ENCODE measurements at regions not wholly inside any gene's neighbourhood (a gene's known extent, or its start where the extent isn't known, plus 50 kb on each side); places are given as distances from the start of the nearest gene placed in this dataset.

DNA sequence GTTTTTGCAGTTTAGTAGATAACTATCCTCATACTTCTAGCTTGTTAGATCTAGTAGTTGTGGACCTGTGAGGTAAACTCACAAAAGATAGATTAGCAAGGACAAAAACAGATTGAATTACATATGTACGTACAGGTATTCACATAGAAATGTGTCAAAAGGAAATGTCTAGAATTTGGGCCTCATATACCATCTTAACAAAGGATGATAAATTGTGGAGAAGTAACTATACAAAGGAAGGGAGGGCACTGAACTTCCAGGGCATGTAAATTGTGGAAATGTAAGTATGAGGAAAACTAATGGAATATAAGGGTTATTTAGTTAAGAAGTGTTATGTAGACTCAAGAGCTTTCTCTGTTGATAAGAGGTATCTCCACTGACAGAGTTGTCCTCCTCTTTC, 477.3 kb downstream of the KCNJ2 start:
- Mint-ChIP-seq H3K4me3 (no peak overlapping the region), H3K36me3 (ENCODE audit: insufficient read depth) (no peaks in the 10 kb centered on the region), H3K27ac (ENCODE audit: low read depth) (no peak overlapping the region), H3K27me3 (no peaks in the 10 kb centered on the region), H3K4me1 (no peaks in the 10 kb centered on the region), H3K9me3 (peaks cover 5% of the 10 kb centered on the region)
- ATAC-seq (replicated peaks; ENCODE audit: extremely low read depth, poor library complexity, severe bottlenecking) (no peak), DNase-seq (ENCODE audit: low spot score in 2 of 2) (no peak)

DNA sequence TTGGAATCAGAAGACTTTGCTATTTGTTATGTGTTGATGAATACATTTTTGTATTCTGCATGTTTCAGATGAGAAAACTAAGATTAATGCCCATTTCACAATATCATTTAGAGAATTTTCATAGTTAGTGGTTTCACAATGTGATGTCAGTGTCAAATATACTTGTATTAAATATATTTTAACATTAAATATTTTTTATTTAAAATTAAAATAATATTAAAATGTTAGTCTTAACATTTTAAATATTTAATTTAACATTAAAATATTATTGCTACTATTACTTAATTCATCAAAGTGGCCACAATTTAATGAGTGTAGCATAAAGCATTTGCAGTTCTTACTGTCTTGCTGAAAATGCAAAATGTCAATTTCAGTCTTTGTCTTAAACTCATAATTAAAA, 478.8 kb downstream of the KCNJ2 start:
- H3K27ac Mint-ChIP-seq (ENCODE audit: low read depth) = no peak overlapping the region
- no peak for ATAC-seq (replicated peaks; ENCODE audit: extremely low read depth, poor library complexity, severe bottlenecking)
- DNase-seq (ENCODE audit: low spot score in 2 of 2) = no peak
- no peak overlapping the region for H3K4me3 Mint-ChIP-seq
- H3K4me1 Mint-ChIP-seq = no peaks in the 10 kb centered on the region
- H3K27me3 Mint-ChIP-seq = no peaks in the 10 kb centered on the region
- H3K9me3 Mint-ChIP-seq = peaks cover 5% of the 10 kb centered on the region
- H3K36me3 Mint-ChIP-seq (ENCODE audit: insufficient read depth) = no peaks in the 10 kb centered on the region

DNA sequence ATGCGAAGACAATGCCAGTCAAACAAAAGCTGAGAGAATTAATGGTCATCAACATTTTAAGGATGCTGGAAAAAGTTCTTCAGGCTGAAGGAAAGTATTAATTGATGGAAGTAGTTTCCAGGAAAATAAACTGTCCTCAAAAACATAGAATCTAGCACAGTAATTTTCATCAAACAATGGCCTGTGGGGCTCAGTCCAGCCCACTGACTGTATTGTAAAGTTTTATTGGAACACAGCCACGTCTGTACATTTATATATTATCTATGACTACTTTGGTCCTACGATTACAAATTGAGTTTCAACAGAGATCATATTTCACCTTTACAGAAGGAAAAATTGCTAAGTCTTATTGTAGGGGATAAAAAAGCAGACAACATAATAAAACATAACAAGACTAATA, 484.5 kb downstream of the KCNJ2 start:
- Mint-ChIP-seq H3K27ac (ENCODE audit: low read depth) (no peak overlapping the region), H3K4me3 (no peak overlapping the region), H3K9me3 (peaks cover 5% of the 10 kb centered on the region), H3K27me3 (no peaks in the 10 kb centered on the region), H3K4me1 (no peaks in the 10 kb centered on the region), H3K36me3 (ENCODE audit: insufficient read depth) (no peaks in the 10 kb centered on the region)
- DNase-seq (ENCODE audit: low spot score in 2 of 2) (no peak), ATAC-seq (replicated peaks; ENCODE audit: extremely low read depth, poor library complexity, severe bottlenecking) (no peak)

DNA sequence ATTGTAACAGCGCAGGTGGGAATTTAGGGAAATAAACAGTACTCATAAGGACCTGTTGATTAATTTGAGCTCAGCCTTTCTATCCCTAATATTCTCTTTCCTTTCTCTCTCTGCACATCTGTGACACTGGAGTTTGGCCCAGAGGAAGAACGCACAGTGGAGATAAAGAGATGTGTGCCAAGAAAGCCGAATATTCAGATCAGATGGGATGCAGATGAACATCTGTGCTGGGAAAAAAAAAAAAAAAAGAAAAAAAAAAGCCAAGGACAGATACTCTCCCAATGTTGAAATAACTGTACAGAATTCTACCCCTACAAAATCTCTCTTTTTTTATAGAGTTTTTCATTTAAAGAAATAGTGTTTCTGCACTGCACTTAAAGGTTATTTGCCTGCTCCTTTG, 485.4 kb downstream of the KCNJ2 start:
- ATAC-seq (replicated peaks; ENCODE audit: extremely low read depth, poor library complexity, severe bottlenecking) (no peak), DNase-seq (ENCODE audit: low spot score in 2 of 2) (no peak)
- no peaks in the 10 kb centered on the region for H3K27me3 Mint-ChIP-seq
- H3K9me3 Mint-ChIP-seq = peaks cover 5% of the 10 kb centered on the region
- H3K36me3 Mint-ChIP-seq (ENCODE audit: insufficient read depth) = no peaks in the 10 kb centered on the region
- H3K4me1 Mint-ChIP-seq = no peaks in the 10 kb centered on the region
- no peak overlapping the region for H3K4me3 Mint-ChIP-seq
- no peak overlapping the region for H3K27ac Mint-ChIP-seq (ENCODE audit: low read depth)

DNA sequence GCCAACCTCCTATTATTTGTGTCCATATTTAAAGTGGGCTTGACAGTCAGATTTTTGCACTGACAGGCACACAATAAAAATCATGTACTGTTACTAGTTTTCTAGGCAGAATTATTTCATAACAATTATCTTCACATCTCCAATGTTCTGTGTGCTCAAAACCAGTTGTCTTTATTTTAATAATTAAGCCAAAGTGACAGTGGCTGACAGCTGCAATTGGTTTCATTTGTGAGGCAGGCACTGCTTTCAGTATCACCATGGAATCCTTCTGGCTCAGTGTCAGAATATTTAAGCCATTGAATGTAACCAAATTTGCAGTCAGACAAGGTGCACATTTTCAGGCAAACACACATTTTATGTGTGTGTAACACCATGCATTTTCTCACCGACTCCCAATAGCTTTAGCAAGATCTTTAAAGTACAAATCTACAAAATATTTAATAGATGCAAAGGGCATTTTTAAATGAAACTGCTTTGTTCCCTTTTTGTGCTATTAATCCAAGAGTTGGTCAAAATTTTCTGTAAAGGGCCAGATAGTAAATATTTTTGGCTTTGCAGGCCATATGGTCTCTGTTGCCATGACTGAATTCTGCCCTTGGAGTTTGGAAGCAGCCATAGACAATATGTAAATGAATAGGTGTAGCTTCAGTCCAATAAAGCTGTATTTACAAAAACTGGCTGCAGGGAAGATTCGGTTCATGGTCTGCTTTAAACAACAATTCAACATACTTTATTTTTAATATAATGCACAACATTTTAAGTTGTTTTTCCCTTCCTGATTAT, 486.0 kb downstream of the KCNJ2 start:
- no peaks in the 10 kb centered on the region for H3K4me1 Mint-ChIP-seq
- no peak overlapping the region for H3K27ac Mint-ChIP-seq (ENCODE audit: low read depth)
- H3K27me3 Mint-ChIP-seq = no peaks in the 10 kb centered on the region
- no peak overlapping the region for H3K4me3 Mint-ChIP-seq
- no peak for ATAC-seq (replicated peaks; ENCODE audit: extremely low read depth, poor library complexity, severe bottlenecking)
- no peak for DNase-seq (ENCODE audit: low spot score in 2 of 2)
- H3K9me3 Mint-ChIP-seq = peaks cover 5% of the 10 kb centered on the region
- H3K36me3 Mint-ChIP-seq (ENCODE audit: insufficient read depth) = no peaks in the 10 kb centered on the region

DNA sequence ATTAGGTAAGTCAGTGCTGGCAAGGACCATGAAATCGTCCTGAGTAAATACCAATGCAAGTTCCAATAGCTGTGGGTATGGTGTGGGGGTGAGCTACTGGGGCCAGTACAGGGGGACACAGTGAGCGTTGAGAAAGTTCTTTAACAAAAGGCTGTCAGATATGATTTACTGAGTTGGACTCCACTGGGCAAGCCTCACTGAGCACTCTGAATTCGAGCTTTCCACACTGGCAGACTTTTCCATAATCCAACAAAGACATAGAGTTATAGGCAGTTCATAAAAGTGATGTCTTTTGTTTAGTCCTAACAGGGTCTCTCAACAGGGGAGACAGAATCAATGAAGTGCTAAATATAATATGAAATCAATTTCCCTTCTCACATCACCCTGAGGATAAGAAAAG, 489.0 kb downstream of the KCNJ2 start:
- ATAC-seq (replicated peaks; ENCODE audit: extremely low read depth, poor library complexity, severe bottlenecking) (no peak), DNase-seq (ENCODE audit: low spot score in 2 of 2) (no peak)
- Mint-ChIP-seq H3K27ac (ENCODE audit: low read depth) (no peak overlapping the region), H3K4me1 (no peaks in the 10 kb centered on the region), H3K27me3 (no peaks in the 10 kb centered on the region), H3K4me3 (no peak overlapping the region), H3K36me3 (ENCODE audit: insufficient read depth) (no peaks in the 10 kb centered on the region), H3K9me3 (no peaks in the 10 kb centered on the region)

DNA sequence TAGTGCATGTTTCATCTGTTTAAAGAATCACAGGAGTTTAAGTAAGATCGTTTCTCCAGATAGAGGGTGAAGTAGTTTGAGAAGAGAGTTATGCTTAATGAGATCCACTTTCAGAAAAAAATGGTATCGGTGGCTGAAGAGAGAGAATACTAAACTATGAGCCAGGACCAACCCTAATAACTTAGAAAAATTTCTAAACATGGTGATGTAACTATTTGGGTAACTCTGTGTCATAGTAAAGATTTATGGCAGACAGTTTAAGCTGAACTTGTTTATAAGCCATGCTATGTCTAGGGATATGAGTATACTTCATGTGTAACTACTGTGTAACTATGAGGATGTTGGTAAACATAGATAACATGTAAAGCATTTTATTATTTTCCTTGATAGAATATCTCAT, 489.5 kb downstream of the KCNJ2 start:
- Mint-ChIP-seq H3K4me1 (no peaks in the 10 kb centered on the region), H3K27me3 (no peaks in the 10 kb centered on the region), H3K27ac (ENCODE audit: low read depth) (no peak overlapping the region), H3K9me3 (no peaks in the 10 kb centered on the region), H3K4me3 (no peak overlapping the region), H3K36me3 (ENCODE audit: insufficient read depth) (no peaks in the 10 kb centered on the region)
- DNase-seq (ENCODE audit: low spot score in 2 of 2) (no peak), ATAC-seq (replicated peaks; ENCODE audit: extremely low read depth, poor library complexity, severe bottlenecking) (no peak)

DNA sequence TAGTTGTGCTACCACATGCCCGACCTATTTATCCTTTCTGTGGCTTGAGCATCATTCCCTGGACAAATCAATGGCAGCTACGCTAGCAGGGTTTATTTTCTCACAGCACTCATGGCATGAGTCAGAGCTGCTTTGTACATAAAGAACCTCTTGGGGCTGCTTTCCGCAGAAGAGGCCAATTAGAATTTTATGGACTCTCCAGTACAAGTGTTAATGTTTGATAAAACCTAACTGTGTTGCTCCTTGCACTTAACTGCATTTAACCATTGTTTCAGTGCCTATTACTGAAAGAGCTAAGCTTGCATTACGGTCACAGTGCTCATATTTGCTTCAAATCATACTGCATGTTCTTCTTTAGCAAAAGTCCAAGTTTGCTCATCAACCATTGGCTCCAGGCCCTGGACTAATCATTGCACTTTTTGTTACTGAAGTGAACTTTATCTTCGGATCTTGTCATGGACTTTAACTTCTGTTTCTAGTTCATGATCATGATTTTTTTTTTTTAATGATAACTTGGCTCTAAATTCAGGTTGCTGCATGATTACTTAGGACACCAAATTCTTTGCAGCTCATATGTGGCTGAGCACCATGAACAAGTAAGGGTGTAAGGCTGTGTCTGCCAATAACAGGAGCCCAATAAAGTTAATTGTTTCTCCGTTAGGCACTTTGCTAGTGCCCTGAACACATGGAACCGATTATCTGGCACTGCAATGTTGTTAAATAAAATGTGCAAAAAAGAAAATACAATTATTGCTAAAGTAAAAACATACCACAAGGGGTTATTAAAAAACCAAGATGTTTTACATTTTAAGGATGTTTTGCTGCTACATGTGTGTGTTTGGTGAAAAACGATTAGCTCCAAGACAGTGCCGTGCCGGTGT, 492.2 kb downstream of the KCNJ2 start:
- ATAC-seq (replicated peaks; ENCODE audit: extremely low read depth, poor library complexity, severe bottlenecking) (no peak), DNase-seq (ENCODE audit: low spot score in 2 of 2) (no peak)
- Mint-ChIP-seq H3K4me3 (no peak overlapping the region), H3K9me3 (peaks cover 5% of the 10 kb centered on the region), H3K27ac (ENCODE audit: low read depth) (no peak overlapping the region), H3K4me1 (no peaks in the 10 kb centered on the region), H3K27me3 (no peaks in the 10 kb centered on the region), H3K36me3 (ENCODE audit: insufficient read depth) (no peaks in the 10 kb centered on the region)

DNA sequence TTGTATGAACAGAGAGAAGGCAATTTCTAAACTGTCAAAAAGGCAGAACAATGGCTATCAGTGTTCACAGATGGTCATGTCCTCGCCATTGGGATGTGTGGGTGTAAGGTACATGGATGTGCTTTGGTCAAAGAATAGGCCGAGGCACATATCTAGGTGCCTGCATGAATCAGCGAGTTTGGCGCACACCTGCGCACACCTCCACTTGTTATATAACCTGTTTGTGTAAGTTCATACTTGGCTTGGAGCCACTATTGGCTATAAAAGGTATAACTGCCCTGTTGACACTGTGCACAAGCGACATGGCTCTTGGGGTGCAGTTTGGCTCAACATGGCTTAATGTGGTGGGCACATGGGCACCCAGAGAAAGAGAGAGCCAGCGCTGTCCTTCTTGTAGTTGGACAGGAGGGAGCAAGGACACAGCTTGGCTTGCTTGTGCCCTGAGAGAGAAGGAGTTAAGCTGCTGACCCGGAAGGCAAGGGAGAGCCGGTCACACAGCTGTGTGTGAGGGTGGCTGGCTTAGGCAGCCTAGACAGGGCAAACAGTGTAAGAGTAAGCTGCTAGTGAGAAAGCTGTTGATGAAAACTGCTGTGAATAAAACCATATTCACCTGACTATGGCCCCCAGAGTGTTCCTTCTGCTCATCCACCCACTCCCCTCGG, 499.1 kb downstream of the KCNJ2 start:
- no peaks in the 10 kb centered on the region for H3K36me3 Mint-ChIP-seq (ENCODE audit: insufficient read depth)
- H3K27me3 Mint-ChIP-seq = no peaks in the 10 kb centered on the region
- DNase-seq (ENCODE audit: low spot score in 2 of 2) = no peak
- H3K4me3 Mint-ChIP-seq = no peak overlapping the region
- H3K9me3 Mint-ChIP-seq = peaks cover 6% of the 10 kb centered on the region
- no peak for ATAC-seq (replicated peaks; ENCODE audit: extremely low read depth, poor library complexity, severe bottlenecking)
- no peaks in the 10 kb centered on the region for H3K4me1 Mint-ChIP-seq
- H3K27ac Mint-ChIP-seq (ENCODE audit: low read depth) = no peak overlapping the region

DNA sequence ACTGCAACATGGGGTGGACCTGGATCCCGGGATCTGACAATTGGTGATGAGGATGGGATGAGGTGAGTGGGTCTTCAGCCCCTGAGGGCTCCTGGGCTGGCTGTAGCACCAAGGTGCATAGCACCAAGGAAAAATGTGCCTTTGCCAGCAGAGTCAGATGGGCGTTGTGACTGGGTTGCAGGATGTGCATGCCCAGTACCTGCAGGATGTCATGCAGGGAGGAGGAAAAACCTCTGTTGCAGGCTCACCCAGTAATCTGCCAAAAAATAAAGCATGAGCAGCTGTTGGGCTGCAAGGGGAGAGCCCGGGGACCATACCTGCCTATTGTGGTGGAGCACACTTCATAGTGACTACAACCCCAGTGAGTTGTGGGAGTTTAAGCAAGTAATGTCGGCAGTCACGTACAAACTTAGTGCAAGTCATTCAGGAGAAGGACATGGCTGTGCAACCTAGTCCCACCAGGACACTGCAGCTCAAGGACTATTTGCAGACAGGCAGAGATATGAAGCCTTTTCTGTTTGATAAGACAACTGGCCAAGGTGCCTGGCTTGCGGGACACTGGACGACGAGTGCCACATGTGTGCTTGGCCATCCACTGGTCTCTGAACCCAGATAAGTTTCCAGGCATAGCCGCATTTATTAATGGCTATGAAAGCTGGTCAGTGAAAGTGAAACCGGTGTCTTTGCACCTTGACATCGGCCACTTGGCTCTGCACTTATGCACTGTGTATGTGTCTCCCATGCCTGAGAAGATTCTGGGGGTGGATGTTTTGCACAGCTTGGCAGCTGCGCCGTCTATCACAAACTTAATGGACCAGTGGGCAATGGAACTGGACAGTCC, 499.8 kb downstream of the KCNJ2 start:
- Mint-ChIP-seq H3K27ac (ENCODE audit: low read depth) (no peak overlapping the region), H3K36me3 (ENCODE audit: insufficient read depth) (no peaks in the 10 kb centered on the region), H3K27me3 (no peaks in the 10 kb centered on the region), H3K9me3 (peaks cover 11% of the 10 kb centered on the region), H3K4me1 (no peaks in the 10 kb centered on the region), H3K4me3 (no peak overlapping the region)
- DNase-seq (ENCODE audit: low spot score in 2 of 2) (no peak), ATAC-seq (replicated peaks; ENCODE audit: extremely low read depth, poor library complexity, severe bottlenecking) (no peak)

DNA sequence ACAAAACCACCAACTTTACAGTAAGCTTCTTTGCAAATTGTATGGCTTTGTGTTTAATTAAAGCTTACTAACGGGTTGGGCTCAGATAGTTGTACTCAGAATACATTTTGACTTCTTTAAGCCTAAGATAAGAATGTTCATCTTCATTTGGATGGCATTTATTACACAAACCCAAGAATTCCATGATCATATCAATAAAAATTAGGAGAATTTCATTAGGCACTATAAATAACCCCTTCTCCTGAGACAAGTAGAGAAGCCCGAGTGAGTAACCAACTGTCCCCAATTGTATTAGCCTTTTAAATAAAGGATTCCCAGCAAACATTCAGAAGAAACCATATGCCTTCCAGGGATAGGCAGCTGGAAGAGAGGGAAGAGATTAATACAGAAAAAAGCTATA, 504.7 kb downstream of the KCNJ2 start:
- Mint-ChIP-seq H3K27me3 (no peaks in the 10 kb centered on the region), H3K36me3 (ENCODE audit: insufficient read depth) (no peaks in the 10 kb centered on the region), H3K4me1 (no peaks in the 10 kb centered on the region), H3K9me3 (peaks cover 6% of the 10 kb centered on the region), H3K4me3 (no peak overlapping the region), H3K27ac (ENCODE audit: low read depth) (no peak overlapping the region)
- DNase-seq (ENCODE audit: low spot score in 2 of 2) (no peak), ATAC-seq (replicated peaks; ENCODE audit: extremely low read depth, poor library complexity, severe bottlenecking) (no peak)

DNA sequence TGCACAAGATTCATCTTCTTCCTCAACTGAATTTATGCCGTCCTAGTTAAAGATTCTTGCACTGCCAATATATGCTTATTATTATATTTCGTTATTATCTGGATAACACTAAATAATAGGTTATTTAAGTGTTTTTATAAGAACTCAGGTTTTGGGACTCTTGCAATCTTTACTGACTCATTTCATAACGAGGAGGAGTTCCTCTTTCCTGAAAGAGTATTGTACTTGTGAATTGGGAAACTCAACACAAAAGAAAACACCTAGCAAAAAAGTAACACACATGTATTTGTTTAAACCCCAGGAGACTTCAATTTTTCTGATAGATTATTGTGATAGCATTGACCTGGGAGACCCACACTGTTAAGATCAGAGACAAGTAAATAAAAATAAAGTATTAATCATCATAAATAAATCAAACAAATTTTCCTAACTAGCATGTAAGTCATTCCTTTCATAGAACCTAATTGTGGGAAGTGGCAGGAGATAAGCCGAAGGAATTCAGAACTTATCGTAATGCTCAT, 505.8 kb downstream of the KCNJ2 start:
- peaks cover 6% of the 10 kb centered on the region for H3K9me3 Mint-ChIP-seq
- H3K4me3 Mint-ChIP-seq = no peak overlapping the region
- no peaks in the 10 kb centered on the region for H3K36me3 Mint-ChIP-seq (ENCODE audit: insufficient read depth)
- no peaks in the 10 kb centered on the region for H3K27me3 Mint-ChIP-seq
- no peak overlapping the region for H3K27ac Mint-ChIP-seq (ENCODE audit: low read depth)
- no peak for ATAC-seq (replicated peaks; ENCODE audit: extremely low read depth, poor library complexity, severe bottlenecking)
- no peaks in the 10 kb centered on the region for H3K4me1 Mint-ChIP-seq
- DNase-seq (ENCODE audit: low spot score in 2 of 2) = no peak
